ENCODE measurements at regions not wholly inside any gene's neighbourhood (a gene's known extent, or its start where the extent isn't known, plus 50 kb on each side); places are given as distances from the start of the nearest gene placed in this dataset.

DNA sequence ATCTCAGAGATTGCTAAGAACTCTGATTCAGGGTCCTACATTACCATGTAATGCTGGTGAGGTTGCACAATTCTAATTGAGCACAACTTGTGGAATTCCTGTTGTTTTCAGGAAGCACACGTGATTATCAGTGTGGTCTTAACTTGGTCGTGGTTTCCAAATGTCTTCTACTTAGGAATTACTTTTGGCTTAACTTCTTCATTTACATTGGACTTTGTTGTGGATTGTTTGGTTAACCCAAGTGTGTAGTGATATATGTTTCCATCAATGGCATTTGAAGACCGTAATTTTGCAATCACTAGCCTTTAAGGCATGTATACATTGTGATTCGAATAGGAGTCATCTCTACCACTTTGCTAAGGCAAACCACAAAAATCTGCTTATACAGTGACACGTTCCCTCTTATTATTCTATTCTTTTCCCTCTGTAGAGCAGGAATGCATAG is 373.3 kb downstream of the IRS1 start:
- no peaks in the 10 kb centered on the region for H3K27me3 ChIP-seq (replicated peaks; ENCODE audit: control insufficient read depth, insufficient read depth, low read length)
- TF ChIP-seq, protein P1, sequence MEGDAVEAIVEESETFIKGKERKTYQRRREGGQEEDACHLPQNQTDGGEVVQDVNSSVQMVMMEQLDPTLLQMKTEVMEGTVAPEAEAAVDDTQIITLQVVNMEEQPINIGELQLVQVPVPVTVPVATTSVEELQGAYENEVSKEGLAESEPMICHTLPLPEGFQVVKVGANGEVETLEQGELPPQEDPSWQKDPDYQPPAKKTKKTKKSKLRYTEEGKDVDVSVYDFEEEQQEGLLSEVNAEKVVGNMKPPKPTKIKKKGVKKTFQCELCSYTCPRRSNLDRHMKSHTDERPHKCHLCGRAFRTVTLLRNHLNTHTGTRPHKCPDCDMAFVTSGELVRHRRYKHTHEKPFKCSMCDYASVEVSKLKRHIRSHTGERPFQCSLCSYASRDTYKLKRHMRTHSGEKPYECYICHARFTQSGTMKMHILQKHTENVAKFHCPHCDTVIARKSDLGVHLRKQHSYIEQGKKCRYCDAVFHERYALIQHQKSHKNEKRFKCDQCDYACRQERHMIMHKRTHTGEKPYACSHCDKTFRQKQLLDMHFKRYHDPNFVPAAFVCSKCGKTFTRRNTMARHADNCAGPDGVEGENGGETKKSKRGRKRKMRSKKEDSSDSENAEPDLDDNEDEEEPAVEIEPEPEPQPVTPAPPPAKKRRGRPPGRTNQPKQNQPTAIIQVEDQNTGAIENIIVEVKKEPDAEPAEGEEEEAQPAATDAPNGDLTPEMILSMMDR (IDR thresholded peaks at IDR 0.05; ENCODE audit: insufficient read depth, low read length, poor library complexity, severe bottlenecking): no peak
- H3K4me3 ChIP-seq (replicated peaks; ENCODE audit: low read depth, low read length): no peak overlapping the region
- no peaks in the 10 kb centered on the region for H3K36me3 ChIP-seq (ENCODE audit: control insufficient read depth, insufficient read depth, low read length)
- no peak for DNase-seq (ENCODE audit: extremely low read depth, insufficient read length)

DNA sequence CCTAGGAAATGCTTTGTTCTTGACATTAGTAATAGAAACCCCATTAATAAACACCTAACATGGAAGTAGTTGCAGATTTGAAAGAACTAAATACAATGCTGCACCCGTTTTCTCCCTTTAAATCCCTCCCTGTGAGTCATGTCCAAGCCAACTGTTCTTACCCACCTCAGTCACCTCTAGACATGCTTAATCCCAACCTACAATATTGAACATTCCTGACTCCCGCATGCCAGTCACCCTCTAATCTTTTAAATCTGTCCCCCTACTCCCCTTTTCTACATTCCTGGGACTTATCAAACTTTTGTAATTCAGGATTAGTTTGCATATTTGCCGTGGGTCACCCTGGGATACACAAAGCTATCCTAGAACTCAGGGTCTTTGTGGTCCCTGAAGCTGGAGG is 374.6 kb downstream of the IRS1 start:
- no peaks in the 10 kb centered on the region for H3K36me3 ChIP-seq (ENCODE audit: control insufficient read depth, insufficient read depth, low read length)
- TF ChIP-seq, protein P1 (IDR thresholded peaks at IDR 0.05; ENCODE audit: insufficient read depth, low read length, poor library complexity, severe bottlenecking): no peak
- H3K4me3 ChIP-seq (replicated peaks; ENCODE audit: low read depth, low read length): no peak overlapping the region
- no peak for DNase-seq (ENCODE audit: extremely low read depth, insufficient read length)
- H3K27me3 ChIP-seq (replicated peaks; ENCODE audit: control insufficient read depth, insufficient read depth, low read length): no peaks in the 10 kb centered on the region

DNA sequence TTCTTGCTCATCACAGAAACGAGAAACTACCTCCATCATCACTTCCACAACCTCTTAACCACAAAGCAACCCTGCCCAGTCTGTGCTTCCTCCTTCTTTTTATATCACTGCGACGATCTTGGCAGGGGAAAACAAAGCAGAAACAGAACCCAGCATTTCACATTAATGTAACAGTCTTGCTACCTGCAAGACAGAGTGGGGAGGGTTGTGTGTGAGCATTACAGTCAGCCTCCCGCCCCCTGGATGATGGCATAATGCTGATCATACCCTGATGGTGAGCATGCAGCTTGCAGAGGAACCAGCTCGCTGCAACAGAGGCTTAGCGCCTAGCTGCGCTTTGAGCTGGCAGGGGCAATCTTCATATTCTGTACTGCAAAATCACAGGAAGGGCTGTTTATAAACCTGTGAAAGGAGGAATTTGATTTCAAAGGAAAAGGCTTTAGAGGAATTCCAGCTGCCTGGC is 376.1 kb downstream of the IRS1 start:
- H3K27me3 ChIP-seq (replicated peaks; ENCODE audit: control insufficient read depth, insufficient read depth, low read length): no peaks in the 10 kb centered on the region
- DNase-seq (ENCODE audit: extremely low read depth, insufficient read length): peak; percentile 43
- no peak overlapping the region for H3K4me3 ChIP-seq (replicated peaks; ENCODE audit: low read depth, low read length)
- H3K36me3 ChIP-seq (ENCODE audit: control insufficient read depth, insufficient read depth, low read length): no peaks in the 10 kb centered on the region
- TF ChIP-seq, protein P1 (IDR thresholded peaks at IDR 0.05; ENCODE audit: insufficient read depth, low read length, poor library complexity, severe bottlenecking): no peak

DNA sequence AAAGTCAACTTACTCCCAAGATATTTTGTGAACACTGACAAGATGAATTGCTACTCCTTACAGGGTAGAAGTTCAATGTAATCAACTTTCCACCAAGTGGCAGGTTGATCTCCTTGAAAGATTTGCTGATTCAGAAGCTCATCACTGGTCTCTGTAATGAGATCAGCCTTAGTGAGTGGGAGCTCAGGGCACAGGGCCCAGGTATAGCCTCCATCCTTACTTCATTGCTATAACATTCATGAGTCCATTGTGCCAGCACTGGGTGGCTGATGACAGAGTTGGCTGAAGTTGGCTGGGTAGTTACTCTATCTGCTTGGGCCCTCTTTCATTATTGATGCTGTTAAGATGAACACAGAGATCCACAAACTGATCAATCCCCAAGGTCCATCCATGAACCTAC is 379.0 kb downstream of the IRS1 start:
- no peak for DNase-seq (ENCODE audit: extremely low read depth, insufficient read length)
- Histone ChIP-seq H3K36me3 (ENCODE audit: control insufficient read depth, insufficient read depth, low read length) (no peaks in the 10 kb centered on the region), H3K27me3 (replicated peaks; ENCODE audit: control insufficient read depth, insufficient read depth, low read length) (no peaks in the 10 kb centered on the region), H3K4me3 (replicated peaks; ENCODE audit: low read depth, low read length) (no peak overlapping the region)
- TF ChIP-seq, protein P1 (IDR thresholded peaks at IDR 0.05; ENCODE audit: insufficient read depth, low read length, poor library complexity, severe bottlenecking): no peak

DNA sequence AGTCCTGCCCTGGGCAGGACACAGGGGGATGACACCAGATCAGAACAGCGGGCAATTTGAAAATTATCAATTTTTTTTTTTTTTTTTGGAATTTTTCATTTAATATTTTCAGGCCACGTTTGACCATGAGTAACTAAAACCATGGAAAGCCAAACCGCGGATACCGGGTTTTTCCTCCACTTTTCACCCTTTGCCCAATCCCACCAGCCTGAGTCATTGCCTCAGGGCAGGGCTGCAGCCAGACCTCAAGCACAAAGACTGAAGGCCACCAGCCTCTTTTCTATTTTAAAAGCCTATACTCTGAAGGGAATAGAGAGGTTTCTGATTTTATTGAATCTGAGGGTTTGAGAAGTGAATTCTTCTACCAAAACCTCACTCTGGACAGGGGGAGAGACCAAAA is 381.1 kb downstream of the IRS1 start:
- H3K27me3 ChIP-seq (replicated peaks; ENCODE audit: control insufficient read depth, insufficient read depth, low read length): no peaks in the 10 kb centered on the region
- H3K4me3 ChIP-seq (replicated peaks; ENCODE audit: low read depth, low read length): no peak overlapping the region
- no peak for DNase-seq (ENCODE audit: extremely low read depth, insufficient read length)
- TF ChIP-seq, protein P1 (IDR thresholded peaks at IDR 0.05; ENCODE audit: insufficient read depth, low read length, poor library complexity, severe bottlenecking): no peak
- H3K36me3 ChIP-seq (ENCODE audit: control insufficient read depth, insufficient read depth, low read length): no peaks in the 10 kb centered on the region

DNA sequence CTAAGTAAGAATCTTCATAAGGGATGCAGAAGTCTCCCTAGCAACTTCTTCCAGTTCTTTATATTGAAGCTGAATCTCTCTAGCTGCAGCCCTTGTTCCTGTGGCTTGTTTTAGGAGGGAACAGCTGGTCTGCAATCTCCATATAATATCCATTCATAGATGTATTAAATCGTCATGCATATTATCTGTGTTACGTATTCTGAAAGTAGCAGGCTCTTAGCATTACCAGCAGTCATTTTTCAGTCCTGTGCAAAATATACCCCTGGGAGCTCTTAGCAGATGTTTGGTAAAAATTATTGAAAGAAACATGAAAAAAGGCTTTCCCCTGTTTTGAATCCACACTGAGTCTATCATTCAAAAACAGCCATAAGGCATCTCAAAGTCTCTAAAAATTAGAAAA is 385.3 kb downstream of the IRS1 start:
- TF ChIP-seq, protein P1 (IDR thresholded peaks at IDR 0.05; ENCODE audit: insufficient read depth, low read length, poor library complexity, severe bottlenecking): no peak
- Histone ChIP-seq H3K36me3 (ENCODE audit: control insufficient read depth, insufficient read depth, low read length) (no peaks in the 10 kb centered on the region), H3K4me3 (replicated peaks; ENCODE audit: low read depth, low read length) (no peak overlapping the region), H3K27me3 (replicated peaks; ENCODE audit: control insufficient read depth, insufficient read depth, low read length) (no peaks in the 10 kb centered on the region; the same call in 1 of the 2 replicates)
- no peak for DNase-seq (ENCODE audit: extremely low read depth, insufficient read length)

All from GM06990 (cell line).